ENCODE measurements at regions not wholly inside any gene's neighbourhood (a gene's known extent, or its start where the extent isn't known, plus 50 kb on each side); places are given as distances from the start of the nearest gene placed in this dataset.

DNA sequence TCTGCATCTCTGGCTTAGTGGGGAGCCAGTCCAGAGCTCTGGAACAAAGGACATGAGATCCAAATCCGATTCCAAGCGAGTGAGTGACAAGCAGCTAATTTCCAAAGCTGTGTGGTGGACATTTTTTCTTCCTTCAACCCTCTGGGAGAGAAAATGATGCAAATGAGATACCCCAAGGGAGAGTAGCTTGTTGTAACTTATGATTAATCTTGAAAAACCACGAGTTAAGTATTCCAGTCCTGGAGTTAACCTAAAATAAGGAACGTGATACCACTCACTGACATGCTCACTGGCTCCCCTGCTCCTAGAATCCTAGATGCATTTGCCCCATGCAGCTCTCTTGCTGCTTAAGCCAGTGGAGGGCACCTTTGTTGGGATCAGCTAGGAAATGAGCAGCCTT lies 116.0 kb upstream of the HABP2 start:
- TF ChIP-seq, protein P1, sequence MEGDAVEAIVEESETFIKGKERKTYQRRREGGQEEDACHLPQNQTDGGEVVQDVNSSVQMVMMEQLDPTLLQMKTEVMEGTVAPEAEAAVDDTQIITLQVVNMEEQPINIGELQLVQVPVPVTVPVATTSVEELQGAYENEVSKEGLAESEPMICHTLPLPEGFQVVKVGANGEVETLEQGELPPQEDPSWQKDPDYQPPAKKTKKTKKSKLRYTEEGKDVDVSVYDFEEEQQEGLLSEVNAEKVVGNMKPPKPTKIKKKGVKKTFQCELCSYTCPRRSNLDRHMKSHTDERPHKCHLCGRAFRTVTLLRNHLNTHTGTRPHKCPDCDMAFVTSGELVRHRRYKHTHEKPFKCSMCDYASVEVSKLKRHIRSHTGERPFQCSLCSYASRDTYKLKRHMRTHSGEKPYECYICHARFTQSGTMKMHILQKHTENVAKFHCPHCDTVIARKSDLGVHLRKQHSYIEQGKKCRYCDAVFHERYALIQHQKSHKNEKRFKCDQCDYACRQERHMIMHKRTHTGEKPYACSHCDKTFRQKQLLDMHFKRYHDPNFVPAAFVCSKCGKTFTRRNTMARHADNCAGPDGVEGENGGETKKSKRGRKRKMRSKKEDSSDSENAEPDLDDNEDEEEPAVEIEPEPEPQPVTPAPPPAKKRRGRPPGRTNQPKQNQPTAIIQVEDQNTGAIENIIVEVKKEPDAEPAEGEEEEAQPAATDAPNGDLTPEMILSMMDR (IDR thresholded peaks at IDR 0.05; ENCODE audit: low read length), result no peak
- no peak for TF ChIP-seq EZH2phosphoT487 (IDR thresholded peaks at IDR 0.05; ENCODE audit: low read length)

All from MM.1S (cell line).